AG08395 (cell line): ENCODE measurements at regions not wholly inside any gene's neighbourhood (a gene's known extent, or its start where the extent isn't known, plus 50 kb on each side); places are given as distances from the start of the nearest gene placed in this dataset.

ENCODE experiments used
- DNase-seq: peaks from one replicate; pipeline ENCODE4 v3.0.0; 2012; ENCODE audit warnings: mixed read lengths, low spot score

GRCh38 chr1:163745204-163745603 lies 423.4 kb downstream of the NUF2 start:
- no peak for DNase-seq

DNA sequence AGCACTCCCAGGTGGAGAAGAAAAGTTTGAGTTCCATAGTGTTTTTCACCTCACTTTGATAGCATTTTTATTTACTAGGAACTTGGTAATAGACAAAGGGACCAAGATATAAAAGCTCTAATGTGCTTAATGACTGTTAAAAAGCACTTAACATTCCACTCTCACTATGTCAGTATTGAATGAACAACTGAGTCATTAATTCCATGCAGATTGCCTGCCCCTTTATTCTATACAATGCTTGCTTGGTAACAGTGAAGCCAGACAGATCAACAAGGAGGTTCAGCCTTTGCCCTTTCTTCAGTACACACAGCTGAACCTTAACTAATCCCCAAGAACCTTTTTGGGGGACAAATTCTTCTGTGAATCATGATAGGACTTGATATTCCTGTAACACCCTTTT lies 425.5 kb downstream of the NUF2 start:
- DNase-seq = peak; percentile 56

- no peak for DNase-seq
Observed at GRCh38 chr1:163747855-163748254, 426.1 kb downstream of the NUF2 start.

GRCh38 chr1:163758977-163759670 lies 437.4 kb downstream of the NUF2 start:
- DNase-seq = no peak

- no peak for DNase-seq
Observed at GRCh38 chr1:163761898-163762297, 440.1 kb downstream of the NUF2 start.

- DNase-seq = no peak
Observed at GRCh38 chr1:163766257-163766918, 444.6 kb downstream of the NUF2 start.

GRCh38 chr1:163768576-163768975 lies 446.8 kb downstream of the NUF2 start:
- no peak for DNase-seq

- DNase-seq = no peak
Observed at GRCh38 chr1:163770265-163770664, 448.5 kb downstream of the NUF2 start.

GRCh38 chr1:163771637-163772036 lies 449.9 kb downstream of the NUF2 start:
- no peak for DNase-seq

DNA sequence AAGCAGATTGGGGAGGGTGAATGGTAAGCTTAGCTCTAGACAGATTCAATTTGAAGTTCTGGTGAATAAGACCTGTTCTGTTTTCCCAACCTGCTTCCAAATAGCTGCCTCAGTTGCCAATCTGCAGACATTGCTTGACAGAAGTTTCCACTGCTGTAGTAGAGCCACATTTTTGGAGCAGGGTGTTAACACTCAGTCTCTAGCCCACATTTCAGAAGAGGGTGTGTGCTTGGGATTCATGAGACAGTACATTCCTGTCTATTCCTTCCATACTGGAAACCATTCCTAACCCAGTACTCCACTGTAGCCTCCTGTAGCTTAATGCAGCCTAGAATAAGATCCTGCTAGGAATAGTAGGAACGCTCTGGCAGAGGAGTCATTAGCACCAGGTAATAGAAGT lies 450.5 kb downstream of the NUF2 start:
- DNase-seq = no peak

DNA sequence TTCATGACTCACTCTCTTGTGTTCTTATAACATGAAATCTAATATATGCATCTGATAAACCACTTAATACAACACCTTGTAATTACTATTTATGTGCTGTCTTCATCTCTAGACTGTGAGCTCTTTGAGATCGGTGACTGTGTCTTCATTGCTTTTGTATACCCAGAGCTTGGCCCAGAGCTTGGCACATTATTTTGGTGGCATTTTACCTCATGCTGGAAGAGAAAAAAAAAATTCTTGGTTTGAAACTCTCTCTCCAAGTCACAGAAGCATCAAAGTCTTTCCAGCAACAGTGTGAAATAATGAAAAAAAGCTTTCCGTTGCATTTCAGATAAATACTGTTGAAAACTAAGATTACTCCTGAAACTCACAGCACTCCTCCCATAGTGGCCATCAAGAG lies 451.6 kb downstream of the NUF2 start:
- DNase-seq = no peak

DNA sequence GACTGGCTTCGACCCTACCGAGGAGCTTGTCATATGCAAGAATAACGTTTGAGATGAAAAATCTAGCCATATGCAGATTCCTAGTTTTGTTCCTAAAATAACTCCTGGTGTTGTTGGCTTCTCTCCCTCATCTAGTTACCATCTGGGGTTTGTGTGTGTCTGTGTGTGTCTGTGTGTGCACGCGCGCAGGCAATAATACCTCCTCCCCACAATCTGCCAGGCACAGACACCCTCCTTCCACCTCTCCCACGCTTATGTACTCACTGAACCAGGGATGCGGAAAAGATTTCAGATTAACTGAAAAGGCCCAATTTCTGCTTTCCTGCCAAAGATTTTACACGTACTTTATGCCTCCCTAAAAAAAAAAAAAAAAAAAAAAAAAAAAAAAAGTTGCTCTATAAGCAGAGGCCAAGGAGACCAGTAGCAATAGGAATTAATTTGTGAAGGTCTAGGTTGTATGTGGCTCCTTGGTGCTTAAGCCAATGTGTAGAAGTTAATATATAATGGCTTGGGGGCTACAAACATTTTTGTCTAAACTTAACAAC lies 452.7 kb downstream of the NUF2 start:
- DNase-seq = no peak

DNA sequence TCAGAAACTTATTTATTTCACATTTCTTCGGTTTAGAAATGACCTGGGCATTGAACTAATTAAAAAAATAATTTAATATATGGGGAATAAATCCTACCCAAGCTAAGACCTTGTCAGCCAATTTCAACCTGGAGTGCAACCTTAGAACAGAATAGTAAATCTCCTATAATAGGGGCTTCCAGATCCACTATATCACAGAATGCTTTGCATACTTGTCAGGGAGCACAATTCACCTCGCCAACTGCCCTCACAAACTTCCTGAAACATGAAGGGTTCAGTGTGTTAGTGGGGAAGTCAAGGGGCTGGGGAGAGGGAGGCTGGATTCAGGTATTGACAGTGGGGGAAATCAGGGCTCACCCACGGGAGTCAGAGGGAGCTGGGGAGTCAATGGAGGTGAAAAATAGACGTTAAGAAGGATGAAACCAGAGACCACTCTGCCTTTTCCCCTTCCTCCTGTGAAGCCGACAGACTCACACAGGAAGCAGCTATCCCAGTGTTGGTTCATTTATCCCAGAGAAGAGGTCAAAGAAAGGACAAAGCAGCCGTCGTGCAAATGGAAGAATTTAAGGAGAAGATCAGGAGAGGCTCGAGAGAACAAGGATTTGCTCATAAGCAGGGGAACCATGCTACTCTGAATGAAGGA lies 453.3 kb downstream of the NUF2 start:
- no peak for DNase-seq

DNA sequence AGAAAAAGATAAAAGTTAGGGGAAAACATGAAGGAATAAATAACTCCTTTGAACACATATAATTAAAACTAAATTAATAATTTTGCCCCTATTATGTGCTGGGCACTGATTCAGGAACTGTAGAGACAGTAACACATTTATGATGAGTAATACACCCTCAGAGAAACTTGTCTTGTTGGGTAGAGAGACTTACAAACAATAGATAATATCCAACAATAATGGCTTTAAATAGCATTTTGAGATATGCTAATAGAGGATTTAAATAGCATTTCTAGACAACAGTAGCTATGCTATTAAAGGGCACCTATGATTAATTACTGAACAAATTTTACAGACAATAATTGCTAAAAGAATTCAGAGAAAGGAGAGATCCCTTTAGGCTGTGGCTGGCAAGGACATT lies 455.5 kb downstream of the NUF2 start:
- DNase-seq = no peak

DNA sequence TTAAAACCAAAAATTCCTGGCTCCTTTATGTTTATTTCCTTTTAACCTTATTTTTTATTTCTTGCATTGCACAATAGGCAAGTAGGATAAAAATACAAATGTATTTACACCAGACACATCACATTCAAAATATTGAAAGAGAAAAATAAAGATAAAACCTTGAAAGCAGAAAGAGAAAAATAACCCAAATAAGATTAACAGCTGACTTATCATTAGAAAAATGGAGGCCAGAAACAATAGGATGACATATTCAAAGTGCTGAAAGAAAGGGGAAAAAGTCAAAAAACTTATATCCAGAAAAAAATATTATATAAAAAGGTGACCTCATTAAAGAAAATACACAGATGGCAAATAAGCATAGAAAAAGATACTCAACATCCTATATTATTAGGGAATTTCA lies 459.4 kb downstream of the NUF2 start:
- no peak for DNase-seq

DNA sequence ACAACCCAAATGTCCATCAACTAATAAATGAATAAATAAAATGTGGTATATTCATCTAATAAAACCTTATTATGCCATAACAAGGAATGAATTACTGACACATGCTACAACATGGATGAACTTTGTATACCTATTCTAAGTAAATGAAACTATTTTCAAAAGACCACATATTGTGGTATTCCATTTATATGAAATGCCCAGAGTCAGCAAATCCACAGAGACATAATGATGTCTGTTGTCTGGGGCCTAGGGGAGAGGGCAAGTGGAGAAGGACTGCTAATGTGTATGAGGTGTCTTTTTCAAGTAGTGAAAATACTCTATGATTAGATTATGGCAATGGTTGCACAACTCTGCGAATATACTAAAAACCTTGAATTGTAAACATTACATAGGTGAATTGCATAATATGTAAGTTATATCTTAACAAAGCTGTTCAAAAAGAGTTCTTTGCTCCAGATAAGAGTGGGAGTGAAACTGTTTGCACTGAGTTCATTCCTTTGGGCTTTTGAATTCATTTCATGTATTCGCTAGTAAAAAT lies 464.2 kb downstream of the NUF2 start:
- no peak for DNase-seq

DNA sequence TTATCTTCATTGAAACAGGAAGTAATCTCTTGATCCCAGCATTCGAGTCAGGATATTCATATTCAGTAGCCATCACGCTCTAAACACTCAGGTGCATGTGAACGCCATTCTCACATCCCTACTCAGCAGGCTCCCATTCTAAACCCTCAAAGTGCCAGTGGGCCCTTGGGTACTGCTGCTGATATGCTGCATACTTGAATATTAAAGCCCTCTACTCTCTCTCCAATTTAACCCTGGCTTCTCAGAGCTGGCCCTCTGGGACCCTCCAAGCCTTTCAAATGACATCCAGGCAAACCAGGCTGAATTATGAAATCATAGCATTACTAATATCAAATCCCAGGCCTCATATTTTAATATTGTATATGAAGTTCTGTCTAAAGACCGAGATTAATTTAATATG lies 468.2 kb downstream of the NUF2 start:
- DNase-seq = no peak

GRCh38 chr1:163794551-163794950 lies 472.8 kb downstream of the NUF2 start:
- DNase-seq = no peak

- peak; percentile 34 for DNase-seq
Observed at GRCh38 chr1:163796394-163796821, 474.7 kb downstream of the NUF2 start.

DNA sequence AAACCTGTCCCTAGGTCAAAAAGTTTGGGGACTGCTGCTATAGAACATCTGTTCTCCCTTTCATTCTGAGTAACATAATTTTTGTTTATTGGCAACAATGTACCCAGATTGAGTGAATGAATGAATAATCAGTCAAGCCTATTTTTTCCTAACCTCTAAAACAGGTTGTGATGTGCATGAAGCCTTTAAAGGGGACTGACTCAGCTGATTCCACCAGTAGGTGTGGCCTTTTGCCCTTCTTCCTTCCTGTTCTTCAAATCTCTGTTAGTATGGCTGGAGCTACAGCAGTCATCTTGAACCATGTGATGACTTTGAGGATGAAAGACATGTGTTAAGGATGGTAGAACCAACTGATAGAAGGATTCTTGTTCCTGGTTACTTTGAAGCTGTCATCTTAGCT lies 476.1 kb downstream of the NUF2 start:
- no peak for DNase-seq

DNA sequence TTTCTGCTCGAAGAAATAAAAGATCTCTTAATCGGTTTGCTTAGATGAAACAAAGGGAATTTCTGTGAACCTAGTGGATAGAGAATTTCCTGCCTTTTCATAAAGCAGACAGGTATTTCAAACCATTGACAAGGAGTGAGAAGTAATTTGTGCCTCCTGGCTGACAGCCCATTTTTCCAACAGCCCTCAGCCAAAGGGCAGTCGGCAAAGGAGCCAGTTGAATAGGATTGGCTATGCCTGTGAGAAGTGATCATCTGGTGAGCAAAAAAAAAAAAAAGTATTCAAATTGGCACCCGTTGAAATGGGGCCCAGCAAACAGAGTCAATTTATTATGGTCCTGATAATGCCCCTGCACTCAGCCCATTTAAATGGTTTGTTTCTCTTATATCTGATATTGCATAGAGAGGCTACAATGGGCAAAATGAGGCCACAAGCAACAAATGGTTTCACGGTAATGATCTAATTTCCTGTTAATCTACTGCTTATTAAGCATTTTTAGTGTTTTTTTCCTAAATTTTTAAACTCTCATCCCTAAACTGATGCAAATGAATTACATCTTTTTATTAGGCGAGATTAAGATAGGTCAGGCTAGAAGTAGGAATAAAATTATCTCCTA lies 477.5 kb downstream of the NUF2 start:
- DNase-seq = no peak

DNA sequence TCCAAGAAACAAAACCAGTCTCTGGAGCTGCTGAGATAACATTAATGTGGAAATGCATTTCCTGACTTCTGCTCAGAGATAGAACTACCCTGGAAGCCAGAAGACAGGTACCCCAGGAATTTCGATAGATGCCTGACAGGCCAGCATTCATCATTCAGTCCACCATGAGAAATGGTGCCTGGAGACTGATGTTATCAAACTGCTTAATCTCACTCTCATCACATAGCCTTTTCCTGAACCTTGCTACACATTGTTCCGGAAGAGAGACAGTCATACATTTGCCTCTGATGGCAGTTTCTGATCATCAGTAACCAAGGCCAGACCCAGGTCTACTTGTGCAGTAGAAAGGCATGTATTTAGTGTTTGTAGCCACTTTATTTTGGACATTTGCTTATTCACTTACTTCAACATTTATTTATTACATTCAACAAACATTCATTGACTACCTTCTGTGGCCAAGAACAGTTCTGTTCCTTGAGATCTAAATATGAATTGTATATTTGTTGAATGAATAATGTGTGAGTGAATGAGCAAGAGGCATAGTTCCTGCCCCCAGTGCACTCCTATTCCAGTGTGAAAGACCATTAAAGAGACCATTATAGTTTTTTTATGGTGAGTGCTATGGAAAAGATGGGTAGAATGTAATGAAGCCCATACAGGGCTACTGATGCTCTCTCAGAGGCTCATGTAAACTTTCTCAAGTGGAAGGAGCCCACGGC lies 485.7 kb downstream of the NUF2 start:
- no peak for DNase-seq
